B cell (primary cell): ENCODE measurements at regions not wholly inside any gene's neighbourhood (a gene's known extent, or its start where the extent isn't known, plus 50 kb on each side); places are given as distances from the start of the nearest gene placed in this dataset.

Source experiments
- EZH2 ChIP-seq: IDR thresholded peaks from 2 replicates; pipeline ENCODE4 v1.6.1; 2012; ENCODE audit warnings: borderline replicate concordance, low read depth, mild to moderate bottlenecking, moderate library complexity, low read length; ENCODE audit not compliant: insufficient read depth, poor library complexity, severe bottlenecking
- TF ChIP-seq, protein P1 (sequence below): fragments of 200-600 bp; IDR thresholded peaks from one replicate; pipeline ENCODE4 v1.8.0; 2022; ENCODE audit warnings: antibody characterized with exemption, mild to moderate bottlenecking

DNA sequence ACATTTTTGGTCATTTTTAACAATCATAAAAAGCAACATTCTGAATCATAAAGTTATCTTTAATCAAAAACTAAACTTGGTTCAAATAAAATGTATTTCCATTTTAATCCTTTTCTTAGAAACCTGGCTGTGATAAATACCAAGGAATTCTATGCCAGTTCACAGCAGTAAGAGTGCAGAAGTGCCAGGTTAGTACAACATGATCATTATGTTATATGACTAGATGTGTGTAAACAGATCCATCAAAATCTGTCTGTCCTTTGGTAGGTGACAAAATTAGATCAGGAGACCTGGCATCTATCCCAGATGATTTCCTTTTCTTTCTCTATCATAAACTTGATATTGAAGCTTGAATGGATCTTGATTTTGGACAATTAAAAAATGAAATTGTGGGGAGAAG lies 200.6 kb upstream of the STXBP6 start:
- TF ChIP-seq, protein P1, sequence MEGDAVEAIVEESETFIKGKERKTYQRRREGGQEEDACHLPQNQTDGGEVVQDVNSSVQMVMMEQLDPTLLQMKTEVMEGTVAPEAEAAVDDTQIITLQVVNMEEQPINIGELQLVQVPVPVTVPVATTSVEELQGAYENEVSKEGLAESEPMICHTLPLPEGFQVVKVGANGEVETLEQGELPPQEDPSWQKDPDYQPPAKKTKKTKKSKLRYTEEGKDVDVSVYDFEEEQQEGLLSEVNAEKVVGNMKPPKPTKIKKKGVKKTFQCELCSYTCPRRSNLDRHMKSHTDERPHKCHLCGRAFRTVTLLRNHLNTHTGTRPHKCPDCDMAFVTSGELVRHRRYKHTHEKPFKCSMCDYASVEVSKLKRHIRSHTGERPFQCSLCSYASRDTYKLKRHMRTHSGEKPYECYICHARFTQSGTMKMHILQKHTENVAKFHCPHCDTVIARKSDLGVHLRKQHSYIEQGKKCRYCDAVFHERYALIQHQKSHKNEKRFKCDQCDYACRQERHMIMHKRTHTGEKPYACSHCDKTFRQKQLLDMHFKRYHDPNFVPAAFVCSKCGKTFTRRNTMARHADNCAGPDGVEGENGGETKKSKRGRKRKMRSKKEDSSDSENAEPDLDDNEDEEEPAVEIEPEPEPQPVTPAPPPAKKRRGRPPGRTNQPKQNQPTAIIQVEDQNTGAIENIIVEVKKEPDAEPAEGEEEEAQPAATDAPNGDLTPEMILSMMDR = no peak
- no peak for TF ChIP-seq EZH2
